HG03378 (cell line): ENCODE measurements at regions not wholly inside any gene's neighbourhood (a gene's known extent, or its start where the extent isn't known, plus 50 kb on each side); places are given as distances from the start of the nearest gene placed in this dataset.

Source experiments
- ATAC-seq: cut with Tn5 transposase; IDR thresholded peaks from one replicate; pipeline ENCODE4 v1.9.1; 2021; ENCODE audit warnings: mild to moderate bottlenecking, moderate library complexity; ENCODE audit not compliant: unreplicated experiment

DNA sequence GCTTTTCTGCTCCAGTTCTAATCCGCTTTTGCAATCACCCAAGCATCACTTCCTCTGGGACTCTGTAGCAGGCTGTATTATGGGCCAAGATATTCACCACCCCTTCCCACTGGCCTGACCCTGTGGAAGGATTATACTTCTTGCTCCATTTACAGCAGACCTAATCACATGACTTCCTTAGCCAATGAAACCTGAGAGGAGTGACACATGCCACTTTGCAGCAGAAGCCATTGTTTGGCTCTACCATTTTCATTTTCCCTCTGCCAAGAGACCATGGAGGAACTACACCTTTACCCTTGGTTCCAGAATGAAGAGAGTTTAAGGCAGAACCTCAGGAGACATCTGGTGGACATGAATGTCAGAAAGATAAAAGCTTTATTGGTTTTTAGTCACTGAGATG is 134.9 kb upstream of the HSD17B12 start:
- ATAC-seq = no peak

- ATAC-seq = no peak
These were observed 133.7 kb upstream of the HSD17B12 start for GRCh38 chr11:43546561-43547429.

- ATAC-seq = no peak
These were observed 133.1 kb upstream of the HSD17B12 start for GRCh38 chr11:43547430-43547831.

DNA sequence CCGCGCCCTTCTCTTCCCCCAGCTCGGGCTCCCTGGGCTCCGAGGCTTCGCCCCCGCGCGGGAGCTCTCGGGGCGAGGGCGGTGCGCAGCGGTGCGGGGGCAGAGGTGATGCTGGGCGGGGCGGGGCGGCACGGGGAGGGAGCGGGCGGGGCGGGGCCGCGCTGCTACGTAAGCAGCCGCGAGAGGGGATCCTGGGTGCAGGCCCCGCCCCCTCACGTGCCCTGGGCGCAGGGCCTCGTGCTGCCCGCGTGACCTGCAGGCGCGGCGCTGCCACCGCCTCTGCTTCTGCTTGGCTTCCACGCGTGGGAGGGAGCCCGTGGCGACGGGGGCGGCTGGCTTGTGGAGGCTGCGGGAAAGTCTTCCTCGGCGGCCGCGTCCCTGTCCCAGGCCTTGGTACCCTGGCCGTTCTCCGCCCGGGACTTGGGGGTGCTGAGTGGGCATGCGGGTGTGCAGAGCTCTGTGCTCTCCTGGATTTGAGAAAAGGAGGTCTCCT is 132.6 kb upstream of the HSD17B12 start:
- no peak for ATAC-seq

DNA sequence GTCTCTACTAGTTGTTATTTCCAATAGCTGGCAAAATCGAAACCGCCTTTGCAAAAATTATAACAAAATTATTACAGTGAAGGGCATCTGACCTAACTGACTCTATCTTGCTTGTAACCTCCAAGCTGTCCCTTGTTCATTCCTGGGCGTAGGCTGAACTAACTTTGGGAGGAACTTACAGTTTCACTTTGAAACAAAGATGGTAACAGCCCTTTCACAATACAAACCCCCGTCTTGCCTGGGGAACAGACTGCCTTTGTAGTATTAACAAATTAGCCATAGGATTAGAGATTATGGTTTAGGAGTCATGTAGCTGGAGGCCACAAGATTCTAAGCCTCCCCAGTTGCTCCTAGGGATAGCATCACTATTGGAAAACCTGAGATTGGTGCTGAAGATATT is 131.6 kb upstream of the HSD17B12 start:
- ATAC-seq = no peak

GRCh38 chr11:43549624-43550023 is 130.9 kb upstream of the HSD17B12 start:
- ATAC-seq = no peak

DNA sequence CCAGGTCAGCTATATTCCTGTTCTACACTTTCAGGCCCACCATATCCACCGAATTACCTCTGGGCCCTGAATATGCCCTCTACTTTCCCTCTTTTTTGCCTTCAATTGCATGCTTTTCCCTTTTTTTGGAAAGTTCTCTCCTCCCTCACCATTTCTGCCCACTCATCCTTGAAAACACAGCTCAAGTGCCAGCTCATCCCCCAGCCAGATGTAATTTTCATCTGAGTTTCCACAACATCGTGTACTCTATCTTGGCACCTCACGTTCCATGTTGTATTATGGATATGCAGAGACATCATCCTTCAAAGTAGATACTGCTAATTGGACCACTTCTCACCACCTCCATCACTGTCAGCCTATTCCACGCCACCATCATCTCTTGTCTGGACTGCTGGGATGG is 129.8 kb upstream of the HSD17B12 start:
- ATAC-seq = no peak

- ATAC-seq = no peak
These were observed 126.4 kb upstream of the HSD17B12 start for GRCh38 chr11:43554148-43554473.

DNA sequence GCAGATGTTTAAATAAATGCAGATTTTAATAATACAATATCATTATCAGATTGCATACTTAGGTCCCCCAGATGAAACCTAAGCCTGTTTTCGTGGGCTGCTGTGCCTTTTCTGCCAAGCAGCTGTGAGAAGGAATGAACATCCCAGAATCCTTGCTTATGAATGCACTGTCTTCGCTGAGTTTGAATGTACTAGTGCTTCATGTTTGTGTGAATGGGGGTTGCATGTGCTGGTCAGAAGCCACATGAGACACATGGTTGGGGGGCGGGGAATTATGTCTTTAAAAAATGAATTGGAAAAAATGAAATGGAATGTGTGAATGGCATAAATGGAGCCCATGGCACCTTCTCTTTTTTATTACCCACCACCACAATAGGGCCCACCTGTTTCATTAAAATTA is 125.4 kb upstream of the HSD17B12 start:
- ATAC-seq = no peak

GRCh38 chr11:43555816-43556611 is 124.5 kb upstream of the HSD17B12 start:
- ATAC-seq = no peak

DNA sequence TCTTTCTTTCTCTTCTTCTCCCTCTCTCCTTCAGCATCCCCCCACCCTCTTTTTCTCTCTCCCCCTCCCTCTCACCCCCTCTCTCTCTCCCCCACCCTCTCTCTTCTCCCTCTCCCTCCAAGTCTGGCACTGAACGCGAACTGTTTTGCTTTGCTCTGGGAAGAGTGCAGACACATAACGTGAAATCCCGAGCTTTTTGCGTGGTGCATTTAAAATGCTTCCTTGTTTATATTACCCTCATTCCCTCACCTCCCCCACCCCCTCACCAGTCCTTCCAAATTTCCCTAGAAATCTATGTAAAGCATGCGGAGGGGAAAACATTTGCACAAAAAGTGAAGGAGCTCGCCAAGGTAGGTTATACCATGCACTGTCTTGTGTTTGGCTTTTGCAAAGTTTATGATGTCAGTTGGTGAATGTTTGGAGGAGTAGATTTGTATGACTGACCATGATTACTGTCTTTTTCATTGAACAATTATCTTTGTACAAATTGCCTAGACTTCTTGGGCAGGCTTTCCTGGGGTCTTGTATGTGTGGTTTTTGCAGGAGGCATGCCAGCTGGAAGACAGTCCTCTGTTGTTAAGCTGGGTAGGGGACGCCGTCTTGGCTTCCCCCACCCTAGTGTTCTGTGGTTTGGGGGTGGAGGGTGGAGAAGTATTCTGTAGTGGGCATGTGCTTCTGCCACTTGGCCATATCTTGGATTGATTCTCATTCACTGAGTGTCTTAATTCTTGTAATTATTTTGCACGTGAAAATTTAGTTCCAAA is 123.7 kb upstream of the HSD17B12 start:
- no peak for ATAC-seq

- ATAC-seq = no peak
These were observed 122.9 kb upstream of the HSD17B12 start for GRCh38 chr11:43557553-43558110.

DNA sequence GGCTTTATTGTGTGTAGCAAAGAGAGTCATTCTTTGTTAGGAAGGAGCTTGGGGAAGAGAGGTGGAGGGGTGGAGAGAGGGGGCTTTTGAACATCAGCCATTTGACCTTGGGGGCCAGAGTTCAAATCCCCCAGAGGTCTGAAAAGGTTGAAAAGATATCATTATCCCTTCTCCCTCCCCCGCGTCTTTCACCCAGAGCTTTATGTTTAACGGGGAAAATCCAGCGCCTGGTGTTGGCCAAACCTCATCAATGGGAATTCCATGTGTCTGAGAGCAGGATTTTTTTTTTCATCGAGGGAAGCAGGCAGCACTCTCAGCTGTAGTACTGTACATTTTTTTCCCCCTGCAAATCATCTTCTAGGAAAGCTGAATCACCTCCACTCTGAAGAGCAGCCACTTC is 122.4 kb upstream of the HSD17B12 start:
- no peak for ATAC-seq

DNA sequence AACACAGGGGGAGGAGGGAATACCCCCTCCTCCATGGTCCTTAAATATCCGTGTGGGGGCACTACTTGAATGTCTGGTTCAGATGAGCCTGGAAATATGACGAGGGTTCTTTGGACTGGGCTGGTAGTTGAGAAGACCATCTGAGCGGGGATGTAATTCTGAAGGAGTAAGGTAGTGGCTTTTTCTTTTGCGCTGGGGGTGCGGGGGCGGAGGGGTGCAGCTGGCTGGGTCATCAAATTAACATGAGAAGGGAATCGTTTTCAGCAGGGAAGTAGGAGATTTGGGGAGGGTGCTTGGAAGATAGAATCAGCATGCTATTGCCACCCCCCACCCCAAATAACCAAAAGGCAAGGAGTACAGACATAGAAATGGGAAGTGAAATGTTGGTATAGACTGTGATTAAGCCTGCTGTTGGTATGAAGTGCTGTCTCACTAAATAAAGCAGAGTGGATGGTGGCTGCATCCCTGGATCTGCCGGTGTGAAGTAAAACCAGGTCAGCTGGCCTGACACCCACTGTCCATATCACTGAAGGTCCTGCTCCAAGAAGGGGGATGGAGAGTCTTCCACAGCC is 121.9 kb upstream of the HSD17B12 start:
- ATAC-seq = no peak

GRCh38 chr11:43561832-43562231 is 118.7 kb upstream of the HSD17B12 start:
- ATAC-seq = no peak

DNA sequence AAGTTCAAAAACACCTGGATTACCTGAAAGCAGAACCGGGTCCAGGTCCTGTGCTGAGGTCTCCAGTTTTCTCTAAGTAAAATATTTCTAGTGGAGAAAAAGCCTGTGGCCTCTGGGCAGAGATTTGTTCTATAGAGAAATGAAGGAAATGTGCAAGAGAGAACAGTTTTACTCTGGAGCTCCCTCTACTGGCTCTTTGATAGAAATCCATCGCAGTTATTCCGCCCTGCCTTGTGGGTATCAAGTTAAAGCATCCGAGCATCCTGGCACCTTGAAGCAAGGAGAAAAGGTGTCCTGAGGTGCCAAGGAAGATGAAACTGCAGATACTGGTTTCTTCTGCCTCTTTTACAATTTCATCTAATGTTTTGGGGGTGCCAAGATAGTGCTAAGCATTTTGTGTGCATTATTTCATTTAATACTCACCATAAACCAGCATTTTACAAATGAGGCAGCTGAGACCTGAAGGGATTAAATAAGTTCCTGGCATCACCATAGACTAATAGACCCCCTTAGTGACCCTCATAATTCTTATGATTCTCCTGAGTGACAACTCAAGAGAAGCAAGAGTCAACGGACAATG is 113.1 kb upstream of the HSD17B12 start:
- peak; percentile 68 for ATAC-seq

- no peak for ATAC-seq
These were observed 107.3 kb upstream of the HSD17B12 start for GRCh38 chr11:43573233-43573632.

DNA sequence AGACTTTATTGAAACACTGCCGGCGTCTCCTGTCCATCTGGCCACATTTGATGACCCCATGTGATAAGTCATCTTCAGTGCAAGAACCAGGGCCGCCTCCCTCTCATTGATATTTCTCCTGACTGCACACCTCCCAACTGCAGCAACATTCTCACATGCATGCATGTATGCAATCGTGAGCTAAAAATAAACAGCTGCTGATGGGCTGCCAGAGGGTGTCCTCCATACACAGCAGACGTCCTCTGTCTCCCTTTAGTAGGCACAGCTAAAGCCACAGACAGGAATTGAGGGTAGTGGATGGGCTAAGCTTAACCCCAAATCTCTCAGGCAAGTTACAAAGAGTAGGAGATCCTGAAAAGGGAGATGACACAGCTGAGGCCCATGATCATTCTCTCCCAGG is 106.7 kb upstream of the HSD17B12 start:
- ATAC-seq = no peak

GRCh38 chr11:43574411-43574810 is 106.1 kb upstream of the HSD17B12 start:
- no peak for ATAC-seq
